ENCODE measurements at regions not wholly inside any gene's neighbourhood (a gene's known extent, or its start where the extent isn't known, plus 50 kb on each side); places are given as distances from the start of the nearest gene placed in this dataset.
"Not testable (repeated sequence)": the region's sequence is repeated elsewhere in the genome, so short reads cannot be mapped to it uniquely, and the experiment has no call there.

GRCh38 chr12:91640021-91640420, 457.4 kb upstream of the DCN start:
- no peak for DNase-seq

- no peak for DNase-seq
These were observed 456.7 kb upstream of the DCN start for GRCh38 chr12:91639327-91639726.

DNA sequence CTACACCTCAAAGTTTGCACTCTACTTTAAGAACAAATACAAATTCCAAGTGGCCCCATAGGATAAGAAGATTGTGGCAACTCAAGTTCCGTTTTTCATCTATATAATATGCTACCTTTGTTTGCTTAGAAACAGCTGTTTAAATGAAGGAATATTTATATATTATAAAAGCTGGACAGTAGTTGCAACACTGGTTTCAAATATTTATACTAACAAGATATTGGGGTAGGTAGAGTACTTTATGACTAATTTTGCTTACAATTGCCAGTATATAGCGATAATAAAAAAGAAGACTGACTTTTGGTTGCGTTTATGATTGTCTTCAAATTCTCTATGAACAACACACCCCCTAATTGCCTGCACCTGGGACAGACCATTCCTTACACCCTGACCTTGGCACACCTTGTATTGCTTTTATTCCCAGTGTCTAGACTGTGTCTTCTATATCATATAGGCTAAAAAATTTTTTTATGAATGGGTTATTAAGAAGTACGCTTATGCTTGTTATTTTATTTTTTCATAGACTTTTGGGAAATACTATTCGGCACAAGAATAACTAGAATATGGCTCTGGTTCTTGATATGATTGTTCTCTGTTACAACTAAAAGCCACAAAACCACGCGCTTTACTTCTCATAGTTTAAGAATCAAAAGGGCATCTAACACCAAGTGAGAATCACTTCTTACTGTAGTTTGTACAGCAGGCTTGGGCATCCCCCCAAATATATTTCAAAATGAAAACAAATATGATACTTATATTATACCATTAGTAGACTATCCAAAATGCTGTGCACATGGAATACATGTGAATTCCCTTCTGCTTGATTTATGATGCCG, 455.4 kb upstream of the DCN start:
- no peak for DNase-seq

DNA sequence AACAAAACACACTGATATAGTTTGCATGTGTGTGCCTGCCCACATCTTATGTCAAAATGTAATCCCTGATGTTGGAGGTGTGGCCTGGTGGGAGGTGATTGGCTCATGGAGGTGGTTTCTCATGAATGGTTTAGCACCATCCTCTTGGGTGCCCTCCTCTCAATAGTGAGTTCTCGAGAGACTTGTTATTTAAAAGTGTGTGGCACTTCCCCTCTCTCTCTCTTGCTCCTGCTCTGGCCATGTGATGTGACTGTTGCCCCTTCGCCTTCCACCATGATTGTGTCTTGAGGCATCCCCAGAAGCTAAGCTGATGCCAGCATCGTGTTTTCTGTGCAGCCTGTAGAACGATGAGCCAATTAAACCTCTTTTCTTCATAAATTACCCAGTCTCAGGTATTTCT, 454.1 kb upstream of the DCN start:
- DNase-seq: no peak

- not testable (repeated sequence) for DNase-seq
These were observed 451.7 kb upstream of the DCN start for GRCh38 chr12:91634386-91634713.

- DNase-seq: no peak
These were observed 451.2 kb upstream of the DCN start for GRCh38 chr12:91633734-91634357.

DNA sequence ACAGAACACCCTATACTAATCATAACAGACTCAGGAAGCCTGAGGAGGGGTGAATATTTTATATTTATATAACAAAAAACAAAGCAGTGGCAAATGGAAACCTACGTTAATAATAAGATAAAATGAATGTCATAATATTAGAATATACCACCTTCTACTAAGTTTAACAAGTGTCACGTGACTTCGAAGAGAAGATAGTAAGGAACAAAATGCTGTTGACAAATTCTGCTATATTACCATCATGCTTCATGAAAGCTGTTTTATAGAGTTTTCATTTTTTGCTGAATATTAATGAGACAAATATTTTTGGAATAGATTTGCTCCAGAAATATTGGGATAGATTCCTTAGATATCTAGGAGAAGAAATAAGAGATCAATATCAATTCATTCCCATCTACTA, 450.6 kb upstream of the DCN start:
- DNase-seq: no peak

GRCh38 chr12:91632042-91632786, 449.6 kb upstream of the DCN start:
- no peak for DNase-seq

GRCh38 chr12:91630596-91631293, 448.1 kb upstream of the DCN start:
- DNase-seq: no peak

- DNase-seq: no peak
These were observed 447.5 kb upstream of the DCN start for GRCh38 chr12:91630083-91630482.

GRCh38 chr12:91629440-91629839, 446.8 kb upstream of the DCN start:
- DNase-seq: no peak

DNA sequence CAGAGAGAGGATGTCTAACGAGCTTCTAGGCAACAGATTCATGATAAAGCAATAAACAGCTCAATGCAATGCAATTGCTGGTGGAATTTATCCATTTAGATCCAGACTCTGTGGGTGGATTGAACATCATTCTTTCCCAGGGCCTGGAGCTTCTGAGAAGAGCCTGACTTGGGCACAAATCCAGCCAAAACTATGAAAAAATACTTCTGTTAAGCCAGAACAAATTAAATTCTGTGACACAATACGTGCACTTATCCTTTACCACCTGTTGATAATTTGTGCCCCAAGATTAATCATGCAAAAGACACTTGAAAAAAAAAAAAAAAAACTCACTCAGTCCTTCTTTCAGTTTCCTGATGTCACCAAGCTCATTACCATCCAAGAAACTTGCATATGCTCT, 446.0 kb upstream of the DCN start:
- DNase-seq: no peak

DNA sequence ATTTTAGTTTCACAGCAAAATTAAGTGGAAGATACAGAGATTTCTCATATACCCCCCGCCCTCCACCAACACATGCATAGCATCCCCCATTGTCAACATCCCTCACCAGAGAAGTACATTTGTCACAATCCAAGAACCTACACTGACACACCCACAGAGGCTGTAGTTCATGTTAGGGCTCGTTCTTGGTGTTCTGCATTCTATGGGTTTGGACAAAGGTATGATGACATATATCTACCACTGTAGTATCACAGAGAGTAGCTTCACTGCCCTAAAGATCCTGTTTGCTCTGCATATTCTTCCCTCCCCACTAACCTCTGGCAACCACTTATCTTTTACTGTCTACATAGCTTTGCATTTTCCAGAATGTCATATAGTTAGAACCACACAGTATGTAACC, 444.6 kb upstream of the DCN start:
- DNase-seq: no peak

- no peak for DNase-seq
These were observed 440.4 kb upstream of the DCN start for GRCh38 chr12:91622981-91623380.

GRCh38 chr12:91622037-91622436, 439.4 kb upstream of the DCN start:
- no peak for DNase-seq

- DNase-seq: no peak
These were observed 438.4 kb upstream of the DCN start for GRCh38 chr12:91620992-91621391.

DNA sequence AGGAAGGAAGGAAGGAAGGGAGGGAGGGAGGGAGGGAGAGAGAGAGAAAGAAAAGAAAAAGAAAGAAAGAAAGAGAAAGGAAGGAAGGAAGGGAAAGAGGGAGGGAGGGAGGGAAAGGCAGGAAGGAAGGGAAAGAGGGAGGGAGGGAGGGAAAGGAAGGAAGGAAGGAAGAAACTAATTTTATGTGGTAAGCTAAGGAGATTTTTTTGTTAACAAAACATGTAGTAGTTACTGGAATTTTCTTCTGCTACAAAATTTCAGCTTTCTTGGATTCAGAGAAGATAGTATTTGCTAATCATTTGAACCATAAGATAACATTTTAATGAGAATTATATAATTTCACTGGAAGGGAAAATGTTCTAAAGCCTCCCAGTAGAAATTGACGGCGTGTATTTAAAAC, 437.8 kb upstream of the DCN start:
- DNase-seq: no peak

- no peak for DNase-seq
These were observed 435.7 kb upstream of the DCN start for GRCh38 chr12:91618281-91618680.

- no peak for DNase-seq
These were observed 435.2 kb upstream of the DCN start for GRCh38 chr12:91617818-91618217.

- DNase-seq: no peak
These were observed 433.8 kb upstream of the DCN start for GRCh38 chr12:91616416-91616815.

DNA sequence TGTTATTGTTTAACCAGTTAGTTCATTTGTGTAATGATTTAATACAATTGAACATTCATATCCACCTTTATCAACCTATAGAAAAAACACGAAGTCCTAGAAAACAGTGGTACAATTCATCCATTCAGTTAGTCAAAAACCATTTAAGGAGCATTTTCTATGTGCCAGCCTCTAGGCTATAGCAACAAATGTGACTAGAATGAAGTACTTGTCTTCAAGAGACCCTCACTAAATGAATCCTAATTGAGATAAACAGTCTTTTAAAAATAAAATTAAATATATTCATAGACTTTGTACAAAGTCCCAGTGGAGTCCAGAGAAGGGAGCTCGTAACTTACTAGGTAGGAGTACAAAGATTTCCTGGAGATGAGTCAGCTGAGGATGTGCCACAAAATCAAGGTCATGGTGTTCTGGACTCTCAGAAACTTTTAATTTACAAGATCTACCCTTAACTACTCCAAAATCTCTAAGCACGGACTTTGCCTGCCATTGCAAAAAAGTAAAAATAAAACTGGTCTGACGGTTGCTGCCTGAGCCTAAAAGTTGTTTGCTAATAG, 430.7 kb upstream of the DCN start:
- no peak for DNase-seq

DNA sequence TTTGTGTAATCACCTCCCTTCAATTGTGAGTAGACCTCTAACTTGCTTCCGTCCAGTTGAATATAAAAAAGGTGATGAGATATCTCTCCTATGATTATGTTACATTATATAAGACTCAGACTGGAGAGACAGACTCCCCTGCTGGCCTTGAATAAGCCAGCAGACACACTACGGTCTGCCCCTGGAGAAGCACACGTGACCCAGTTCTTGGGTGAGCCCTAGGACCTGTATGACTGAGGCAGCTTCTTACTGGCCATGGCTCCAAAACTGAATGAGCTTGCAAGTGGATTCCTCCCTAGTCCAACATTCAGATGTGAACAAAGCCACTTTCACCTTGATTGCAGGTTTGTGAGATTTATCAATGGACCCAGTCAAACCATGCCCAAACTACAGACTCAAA, 427.9 kb upstream of the DCN start:
- no peak for DNase-seq

- DNase-seq: no peak
These were observed 426.7 kb upstream of the DCN start for GRCh38 chr12:91609283-91609682.

Measured in stimulated activated CD4-positive, alpha-beta T cell treated with anti-CD3 and anti-CD28 coated beads, Interleukin-2, amount 100 ng/mL, for 24 hours (primary cell).